Ovary (tissue), 3 donors: ENCODE measurements at regions not wholly inside any gene's neighbourhood (a gene's known extent, or its start where the extent isn't known, plus 50 kb on each side); places are given as distances from the start of the nearest gene placed in this dataset.

Experiments
- CTCF ChIP-seq, 3 donors: fragments of 450-650 bp in 2 of 3; fragments of 200-600 bp in 1 of 3; IDR thresholded peaks; one replicate each; pipeline versions ENCODE4 v1.5.1 to v1.8.0; 2016 to 2022; ENCODE audit warnings: antibody characterized with exemption in 3 of 3, mild to moderate bottlenecking in 1 of 3
- EP300 ChIP-seq: sonication (generic); formaldehyde crosslinking; IDR thresholded peaks from one replicate; pipeline ENCODE4 v1.6.1; 2017; ENCODE audit warnings: antibody characterized with exemption
- POLR2A ChIP-seq: fragments of 450-650 bp; IDR thresholded peaks from one replicate; pipeline ENCODE4 v1.6.1; 2017; ENCODE audit warnings: antibody characterized with exemption, mild to moderate bottlenecking, moderate library complexity
- donor health status: DM: no; HTN: no; CAD: no.

GRCh38 chr14:54053386-54053745 lies 96.7 kb upstream of the BMP4 start:
- TF ChIP-seq CTCF (IDR thresholded peaks at IDR 0.05) (no peak), EP300 (no peak), POLR2A (no peak)
